GM06990 (cell line): ENCODE measurements at regions not wholly inside any gene's neighbourhood (a gene's known extent, or its start where the extent isn't known, plus 50 kb on each side); places are given as distances from the start of the nearest gene placed in this dataset.

Experiments used
- DNase-seq: peaks from one replicate; pipeline ENCODE4 v3.0.0-alpha.2; 2011; ENCODE audit not compliant: insufficient read length; ENCODE audit errors: extremely low read depth
- H3K27me3 ChIP-seq: replicated peaks from 2 replicates; pipeline ENCODE4 v1.6.0; 2011; ENCODE audit warnings: low read length; ENCODE audit not compliant: control insufficient read depth, insufficient read depth
- H3K36me3 ChIP-seq: 2 replicates; pipeline ENCODE4 v1.5.1; 2011; ENCODE audit warnings: low read length; ENCODE audit not compliant: control insufficient read depth, insufficient read depth
- H3K4me3 ChIP-seq: replicated peaks from 2 replicates; pipeline ENCODE4 v1.5.1; 2011; ENCODE audit warnings: low read depth, mild to moderate bottlenecking, control low read depth, low read length
- CTCF ChIP-seq: IDR thresholded peaks from 2 replicates; pipeline ENCODE4 v1.5.1; 2011; ENCODE audit warnings: low read length, control low read depth, mild to moderate bottlenecking, inconsistent platforms; ENCODE audit not compliant: insufficient read depth, poor library complexity, severe bottlenecking

- H3K36me3 ChIP-seq: no peaks in the 10 kb centered on the region
- peaks cover 2% of the 10 kb centered on the region for H3K27me3 ChIP-seq
- no peak for DNase-seq
- TF ChIP-seq CTCF: no peak
- no peak overlapping the region for H3K4me3 ChIP-seq
Measured at GRCh38 chr10:120776442-120776841, 74.7 kb upstream of the WDR11 start.

- no peak for DNase-seq
- no peak overlapping the region for H3K4me3 ChIP-seq
- no peak for TF ChIP-seq CTCF
- no peaks in the 10 kb centered on the region for H3K36me3 ChIP-seq
- H3K27me3 ChIP-seq: no peaks in the 10 kb centered on the region; the same call in 1 of the 2 replicates
Measured at GRCh38 chr10:120782336-120782735, 68.8 kb upstream of the WDR11 start.

GRCh38 chr10:120783098-120783497 lies 68.1 kb upstream of the WDR11 start:
- DNase-seq: no peak
- no peak for TF ChIP-seq CTCF
- H3K4me3 ChIP-seq: no peak overlapping the region
- H3K27me3 ChIP-seq: no peaks in the 10 kb centered on the region; the same call in 1 of the 2 replicates
- H3K36me3 ChIP-seq: no peaks in the 10 kb centered on the region

GRCh38 chr10:120783867-120784266 lies 67.3 kb upstream of the WDR11 start:
- DNase-seq: no peak
- Histone ChIP-seq H3K4me3 (no peak overlapping the region), H3K36me3 (no peaks in the 10 kb centered on the region), H3K27me3 (no peaks in the 10 kb centered on the region; the same call in 1 of the 2 replicates)
- no peak for TF ChIP-seq CTCF

- no peak overlapping the region for H3K4me3 ChIP-seq
- no peak for DNase-seq
- no peaks in the 10 kb centered on the region; the same call in none of the 2 replicates for H3K27me3 ChIP-seq
- TF ChIP-seq CTCF: no peak
- no peaks in the 10 kb centered on the region for H3K36me3 ChIP-seq
Measured at GRCh38 chr10:120788771-120789170, 62.4 kb upstream of the WDR11 start.
